Lower leg skin (tissue), 3 donors: ENCODE measurements at regions not wholly inside any gene's neighbourhood (a gene's known extent, or its start where the extent isn't known, plus 50 kb on each side); places are given as distances from the start of the nearest gene placed in this dataset.

Experiments used
- CTCF ChIP-seq, 3 donors: fragments of 450-650 bp; IDR thresholded peaks; one replicate each; pipeline ENCODE4 v1.5.1; 2016; ENCODE audit warnings: antibody characterized with exemption in 3 of 3, mild to moderate bottlenecking in 3 of 3, moderate library complexity in 2 of 3
- POLR2A ChIP-seq, 2 donors: fragments of 450-650 bp; IDR thresholded peaks; one replicate each; pipeline ENCODE4 v1.6.1; 2016 to 2017; ENCODE audit warnings: antibody characterized with exemption in 2 of 2, mild to moderate bottlenecking in 1 of 2, moderate library complexity in 1 of 2

- TF ChIP-seq CTCF (IDR thresholded peaks at IDR 0.05) = no peak
- no peak for TF ChIP-seq POLR2A (IDR thresholded peaks at IDR 0.05)
Observed at GRCh38 chr10:64546073-64546472, 1024.9 kb downstream of the REEP3 start.
